HepG2 (cell line): ENCODE measurements at regions not wholly inside any gene's neighbourhood (a gene's known extent, or its start where the extent isn't known, plus 50 kb on each side); places are given as distances from the start of the nearest gene placed in this dataset.

Experiments used
- ATAC-seq: fragments of 200-7000 bp; cut with Tn5 transposase; 3 replicates; pipeline ENCODE4 v1.9.1; 2020; ENCODE audit warnings: mild to moderate bottlenecking, moderate library complexity
- BruUV-seq: library from RNA; stranded (reverse); fragments of 400-500 nt; replicated peaks from 2 replicates; lab custom pipeline; 2021; lab: Mats Ljungman, UMichigan
- CTCF ChIA-PET: fragments of 300-600 bp; formaldehyde crosslinking; extraction: SDS; loops from one replicate; lab custom pipeline; 2021; ENCODE audit warnings: low total read pairs, inconsistent platforms, low intra/inter-chr PET ratio; lab: Yijun Ruan, JAX
- POLR2A ChIA-PET: fragments of 350-600 bp; sonication (Branson Sonifier 250); formaldehyde crosslinking; loops from one replicate; lab custom pipeline; 2020; ENCODE audit warnings: antibody characterized with exemption, inconsistent platforms; lab: Yijun Ruan, JAX
- DNase-seq: peaks from one replicate; pipeline ENCODE4 v3.0.0-alpha.2; 2015; ENCODE audit warnings: low spot score
- FAIRE-seq: peaks from 3 replicates; lab custom pipeline; 2011; peaks lifted over from hg19 to GRCh38; lab: Jason Lieb, UNC
- H2AFZ ChIP-seq: one replicate; pipeline ENCODE4 v1.6.1; 2011; ENCODE audit warnings: low read length, inconsistent platforms
- H3K27ac ChIP-seq: fragments of 300-600 bp; 3 replicates; pipeline ENCODE4 v1.8.0; 2011; ENCODE audit warnings: mixed run types, mild to moderate bottlenecking, mixed read lengths, low read length, inconsistent platforms; ENCODE audit not compliant: insufficient read depth; ENCODE audit errors: extremely low read length
- H3K27me3 ChIP-seq, 2 experiments: fragments of 200-600 bp in 1 of 2; 2 replicates in 1 of 2; 3 replicates in 1 of 2; pipeline versions ENCODE4 v1.6.0 to v1.8.0; 2011; ENCODE audit warnings: low read length in 2 of 2, mild to moderate bottlenecking in 2 of 2, moderate library complexity in 2 of 2, inconsistent platforms in 1 of 2; ENCODE audit not compliant: insufficient read depth in 2 of 2, control insufficient read depth in 1 of 2
- H3K36me3 ChIP-seq, 2 experiments: fragments of 200-600 bp in 1 of 2; replicated peaks in 1 of 2; 2 replicates in 1 of 2; 3 replicates in 1 of 2; pipeline versions ENCODE4 v1.5.1 to v1.8.0; 2011; ENCODE audit warnings: low read length in 2 of 2, inconsistent platforms in 1 of 2; ENCODE audit not compliant: insufficient read depth in 2 of 2, control insufficient read depth in 1 of 2
- H3K4me1 ChIP-seq: 2 replicates; pipeline ENCODE4 v1.5.1; 2012; ENCODE audit warnings: low read length, inconsistent platforms; ENCODE audit not compliant: insufficient read depth
- H3K4me2 ChIP-seq: 2 replicates; pipeline ENCODE4 v1.6.0; 2011; ENCODE audit warnings: low read depth, low read length, inconsistent platforms
- H3K4me3 ChIP-seq, 3 experiments: fragments of 200-600 bp in 1 of 3; sonication (generic), shearing (Covaris generic) in 1 of 3; replicated peaks in 1 of 3; 2 replicates each; pipeline ENCODE4 v1.5.1; 2011 to 2016; ENCODE audit warnings: low read length in 3 of 3, inconsistent platforms in 2 of 3, low read depth in 2 of 3, mild to moderate bottlenecking in 2 of 3, control low read depth in 1 of 3, mixed read lengths in 1 of 3; ENCODE audit not compliant: insufficient read depth in 1 of 3
- H3K79me2 ChIP-seq: one replicate; pipeline ENCODE4 v1.6.1; 2011; ENCODE audit warnings: low read length, inconsistent platforms; ENCODE audit not compliant: insufficient read depth
- H3K9ac ChIP-seq: 2 replicates; pipeline ENCODE4 v1.6.0; 2011; ENCODE audit warnings: mild to moderate bottlenecking, low read depth, low read length, inconsistent platforms; ENCODE audit not compliant: insufficient read depth
- H3K9me3 ChIP-seq: 2 replicates; pipeline ENCODE4 v1.5.1; 2012; ENCODE audit warnings: mild to moderate bottlenecking, low read length
- H4K20me1 ChIP-seq: 2 replicates; pipeline ENCODE4 v1.6.0; 2011; ENCODE audit warnings: inconsistent platforms, mild to moderate bottlenecking, low read length, moderate library complexity; ENCODE audit not compliant: insufficient read depth
- CREB3 ChIP-seq: sonication (generic); formaldehyde crosslinking; IDR thresholded peaks from 2 replicates; pipeline ENCODE4 v1.5.0; 2020; ENCODE audit warnings: missing genetic modification reagents
- HOXA7 ChIP-seq: sonication (generic); formaldehyde crosslinking; IDR thresholded peaks from 2 replicates; pipeline ENCODE4 v1.8.1; 2022; ENCODE audit warnings: mild to moderate bottlenecking, missing genetic modification reagents, moderate library complexity
- MAFF ChIP-seq: IDR thresholded peaks from 2 replicates; pipeline ENCODE4 v1.6.1; 2011; ENCODE audit warnings: low read depth, low read length, improper control_type of control experiment
- MEIS2 ChIP-seq: sonication (generic); formaldehyde crosslinking; IDR thresholded peaks from 2 replicates; pipeline ENCODE4 v1.9.0; 2021; ENCODE audit warnings: mild to moderate bottlenecking, missing genetic modification reagents
- PPARG ChIP-seq: conservative IDR thresholded peaks from 2 replicates; pipeline ENCODE4 v1.6.1; 2016; ENCODE audit warnings: missing biosample characterization, missing genetic modification reagents
- PRDM10 ChIP-seq: sonication (generic); formaldehyde crosslinking; IDR thresholded peaks from 2 replicates; pipeline ENCODE4 v1.4.0; 2020; ENCODE audit warnings: low read depth, missing genetic modification reagents
- ZKSCAN8 ChIP-seq: IDR thresholded peaks from 2 replicates; pipeline ENCODE4 v1.6.1; 2016; ENCODE audit warnings: borderline replicate concordance, missing genetic modification reagents, missing compliant biosample characterization
- ZNF629 ChIP-seq: sonication (generic); formaldehyde crosslinking; conservative IDR thresholded peaks from 2 replicates; pipeline ENCODE4 v1.5.0; 2020; ENCODE audit warnings: missing genetic modification reagents
- WGBS: methylation state at CpG from one replicate; pipeline ENCODE4 v1.1.6; 2017; ENCODE audit warnings: low lambda C conversion rate; 5-methylcytosine and 5-hydroxymethylcytosine counted together
- in situ Hi-C: cut with HindIII; loops from 2 replicates; pipeline ENCODE4 v1.10.0; 2017; ENCODE audit warnings: low pct_unique_long_range_greater_than_20kb; ENCODE audit not compliant: extremely low pct_ligation_motif_present
- intact Hi-C: fragments of 100-400 bp; cut with micrococcal nuclease; formaldehyde crosslinking; loops from one replicate; pipeline ENCODE4 v1.10.0; 2022; ENCODE audit not compliant: unreplicated experiment
- TF ChIP-seq, protein P1 (sequence below): sonication (generic); formaldehyde crosslinking; IDR thresholded peaks from 2 replicates; pipeline ENCODE4 v1.5.0; 2020; ENCODE audit warnings: missing genetic modification reagents

DNA sequence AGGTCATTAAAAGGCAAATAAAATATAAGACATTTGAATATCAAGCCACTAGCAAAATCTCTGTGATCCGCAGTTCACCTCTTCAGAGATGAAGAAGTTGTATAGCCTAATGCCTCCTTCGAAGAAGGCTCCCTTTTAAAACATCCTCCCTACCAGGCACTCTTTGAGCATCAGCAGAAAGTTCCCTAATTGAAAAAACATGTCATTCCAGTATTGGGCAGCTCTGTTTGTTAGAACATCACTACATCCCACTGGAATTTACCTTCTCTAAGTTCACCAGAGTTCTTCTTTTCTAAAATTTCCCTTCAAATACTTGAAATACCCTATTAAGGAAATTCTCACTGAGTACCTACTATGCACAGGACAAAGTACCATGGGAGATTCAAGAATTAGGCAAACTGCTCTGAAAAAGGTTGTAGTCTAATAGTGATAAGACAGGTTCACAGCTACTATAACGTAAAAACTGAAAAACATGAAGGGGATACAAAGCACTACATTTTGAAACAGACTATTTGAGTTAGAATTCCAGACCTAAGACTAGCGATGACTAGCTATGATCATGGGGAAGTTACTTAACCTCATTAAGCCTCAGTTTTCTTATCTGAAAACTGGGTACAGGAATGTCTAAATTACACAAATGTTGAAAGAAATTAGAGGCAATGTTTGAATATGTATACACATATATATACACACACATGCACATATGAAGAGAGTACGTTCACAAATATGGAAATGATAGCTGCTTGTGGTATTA, 128.7 kb downstream of the ELAPOR2 start:
- in situ Hi-C loops = loop anchor here (25.0 kb wide), 1 partner anchor 482 kb away; no protein-coding TSS in a partner anchor

GRCh38 chr7:86929293-86930109, 130.0 kb downstream of the ELAPOR2 start:
- 53% methylated on average over 4 of the region's 4 CpGs for WGBS
- DNase-seq (no peak), ATAC-seq (no peak), FAIRE-seq (no peak)
- no peak overlapping the region for H2AFZ ChIP-seq
- H3K4me3 ChIP-seq = no peak overlapping the region
- no peak overlapping the region for H3K4me2 ChIP-seq
- H3K79me2 ChIP-seq = no peaks in the 10 kb centered on the region
- no peaks in the 10 kb centered on the region for H3K36me3 ChIP-seq
- H3K27ac ChIP-seq = no peak overlapping the region
- CTCF ChIA-PET = interaction anchor here (1.0 kb wide), 1 partner anchor 11 kb away, joined by 3 read pairs; no protein-coding TSS in a partner anchor
- no peaks in the 10 kb centered on the region for H3K27me3 ChIP-seq
- no peaks in the 10 kb centered on the region for H4K20me1 ChIP-seq
- no peaks in the 10 kb centered on the region for H3K9me3 ChIP-seq
- no peaks in the 10 kb centered on the region for H3K4me1 ChIP-seq
- POLR2A ChIA-PET = no interaction called here
- in situ Hi-C loops (loop anchor here (5.0 to 25.0 kb wide), 2 partner anchors 308 to 483 kb away; no protein-coding TSS in a partner anchor), intact Hi-C loops (loop anchor here (5.0 kb wide), 2 partner anchors 123 to 488 kb away; no protein-coding TSS in a partner anchor)
- H3K9ac ChIP-seq = no peak overlapping the region
- no TSS peak for BruUV-seq
- TF ChIP-seq PPARG (CRISPR knock-in tag) = no peak
- no peak for TF ChIP-seq PRDM10 (CRISPR knock-in tag)
- TF ChIP-seq, protein P1, sequence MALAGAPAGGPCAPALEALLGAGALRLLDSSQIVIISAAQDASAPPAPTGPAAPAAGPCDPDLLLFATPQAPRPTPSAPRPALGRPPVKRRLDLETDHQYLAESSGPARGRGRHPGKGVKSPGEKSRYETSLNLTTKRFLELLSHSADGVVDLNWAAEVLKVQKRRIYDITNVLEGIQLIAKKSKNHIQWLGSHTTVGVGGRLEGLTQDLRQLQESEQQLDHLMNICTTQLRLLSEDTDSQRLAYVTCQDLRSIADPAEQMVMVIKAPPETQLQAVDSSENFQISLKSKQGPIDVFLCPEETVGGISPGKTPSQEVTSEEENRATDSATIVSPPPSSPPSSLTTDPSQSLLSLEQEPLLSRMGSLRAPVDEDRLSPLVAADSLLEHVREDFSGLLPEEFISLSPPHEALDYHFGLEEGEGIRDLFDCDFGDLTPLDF = no peak
- no peak for TF ChIP-seq ZKSCAN8 (CRISPR knock-in tag)
- no peak for TF ChIP-seq MAFF
- TF ChIP-seq MEIS2 = no peak
- TF ChIP-seq HOXA7 = no peak

More for the DNA sequence above, 128.7 kb downstream of the ELAPOR2 start:
- H3K36me3 ChIP-seq = no peaks in the 10 kb centered on the region
- no peak overlapping the region for H3K4me3 ChIP-seq
- H2AFZ ChIP-seq = no peak overlapping the region
- no peaks in the 10 kb centered on the region for H3K79me2 ChIP-seq
- WGBS = 56% methylated on average over 5 of the region's 5 CpGs
- TF ChIP-seq ZNF629 (CRISPR knock-in tag) (peak; percentile 32; the same call in 1 of the 2 replicates), CREB3 (CRISPR knock-in tag) (no peak)
- TF ChIP-seq, all 625 proteins: peak for 1
- no peak overlapping the region for H3K4me2 ChIP-seq
- no peak overlapping the region for H3K27ac ChIP-seq
- ChIA-PET POLR2A (no interaction called here), CTCF (no interaction called here)
- DNase-seq (no peak), FAIRE-seq (no peak), ATAC-seq (no peak)
- H3K4me1 ChIP-seq = no peaks in the 10 kb centered on the region
- intact Hi-C loops = no loop called here
- no TSS peak for BruUV-seq
- no peaks in the 10 kb centered on the region for H3K27me3 ChIP-seq
- no peaks in the 10 kb centered on the region for H4K20me1 ChIP-seq
- no peak overlapping the region for H3K9ac ChIP-seq
- H3K9me3 ChIP-seq = no peaks in the 10 kb centered on the region
